ENCODE measurements at regions not wholly inside any gene's neighbourhood (a gene's known extent, or its start where the extent isn't known, plus 50 kb on each side); places are given as distances from the start of the nearest gene placed in this dataset.

GRCh38 chr15:88970232-88970631 is 57.1 kb upstream of the MFGE8 start:
- TF ChIP-seq CTCF (IDR thresholded peaks at IDR 0.05; ENCODE audit: insufficient read depth, low read length, poor library complexity, severe bottlenecking) (no peak), EZH2phosphoT487 (conservative IDR thresholded peaks at IDR 0.05; ENCODE audit: low read length) (no peak)
